Activated CD8-positive, alpha-beta memory T cell treated with anti-CD3 and anti-CD28 coated beads, Interleukin-2, amount 10 ng/mL, durations not matched to agents 7 days and 5 days (primary cell): ENCODE measurements at regions not wholly inside any gene's neighbourhood (a gene's known extent, or its start where the extent isn't known, plus 50 kb on each side); places are given as distances from the start of the nearest gene placed in this dataset.

Source experiments
- ATAC-seq: fragments of 150-1000 bp; cut with Tn5 transposase; one replicate; pipeline ENCODE4 v1.10.0; 2021; ENCODE audit warnings: moderate library complexity
- CTCF ChIA-PET: fragments of 350-600 bp; sonication (Branson Sonifier 250); formaldehyde crosslinking; loops from one replicate; lab custom pipeline; 2021; ENCODE audit warnings: antibody characterized with exemption; lab: Charles Lee
- DNase-seq: peaks from one replicate; pipeline ENCODE4 v3.0.0-alpha.2; 2020
- H3K27ac Mint-ChIP-seq: one replicate; pipeline ENCODE4 v1.8.0; 2021; ENCODE audit warnings: mild to moderate bottlenecking, mixed read lengths
- H3K27me3 Mint-ChIP-seq: one replicate; pipeline ENCODE4 v1.8.0; 2021; ENCODE audit warnings: mixed read lengths
- H3K36me3 Mint-ChIP-seq: one replicate; pipeline ENCODE4 v1.8.0; 2021; ENCODE audit warnings: mild to moderate bottlenecking, mixed read lengths
- H3K4me1 Mint-ChIP-seq: one replicate; pipeline ENCODE4 v1.8.0; 2021; ENCODE audit warnings: mixed read lengths
- H3K4me3 Mint-ChIP-seq: one replicate; pipeline ENCODE4 v1.8.0; 2021; ENCODE audit warnings: mild to moderate bottlenecking, moderate library complexity, mixed read lengths
- H3K9me3 Mint-ChIP-seq: one replicate; pipeline ENCODE4 v1.8.0; 2022; ENCODE audit warnings: low read depth, mixed read lengths

- no peaks in the 10 kb centered on the region for H3K36me3 Mint-ChIP-seq
- no peaks in the 10 kb centered on the region for H3K9me3 Mint-ChIP-seq
- no peaks in the 10 kb centered on the region for H3K4me1 Mint-ChIP-seq
- CTCF ChIA-PET, result no interaction called here
- DNase-seq (no peak), ATAC-seq (no peak)
- H3K4me3 Mint-ChIP-seq, result no peak overlapping the region
- no peak overlapping the region for H3K27ac Mint-ChIP-seq
- peaks cover 13% of the 10 kb centered on the region for H3K27me3 Mint-ChIP-seq
These were observed 76.5 kb downstream of the C11orf91 start for GRCh38 chr11:33624083-33624482.

DNA sequence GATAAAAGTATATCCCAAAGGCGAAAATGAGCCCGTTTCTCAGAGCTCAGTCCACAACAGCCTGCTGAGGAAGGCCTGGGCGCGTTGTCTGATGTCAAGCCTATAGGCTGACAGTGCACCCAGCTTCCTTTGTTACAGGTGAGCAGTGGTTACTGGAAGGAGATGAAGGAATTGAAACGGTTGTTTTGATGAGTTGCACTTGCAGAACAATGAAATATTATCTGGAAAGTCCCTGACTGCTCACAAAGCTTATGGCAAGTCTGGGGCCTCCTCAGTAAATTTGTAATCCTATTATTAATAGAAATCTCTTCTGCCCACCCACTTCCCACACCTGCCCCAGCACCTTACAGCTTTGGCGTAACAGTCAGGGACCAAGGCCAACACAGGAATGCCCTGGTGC lies 77.8 kb downstream of the C11orf91 start:
- no peaks in the 10 kb centered on the region for H3K9me3 Mint-ChIP-seq
- no peaks in the 10 kb centered on the region for H3K36me3 Mint-ChIP-seq
- H3K4me1 Mint-ChIP-seq, result no peaks in the 10 kb centered on the region
- CTCF ChIA-PET, result no interaction called here
- peaks cover 13% of the 10 kb centered on the region for H3K27me3 Mint-ChIP-seq
- no peak overlapping the region for H3K27ac Mint-ChIP-seq
- DNase-seq (no peak), ATAC-seq (no peak)
- no peak overlapping the region for H3K4me3 Mint-ChIP-seq

DNA sequence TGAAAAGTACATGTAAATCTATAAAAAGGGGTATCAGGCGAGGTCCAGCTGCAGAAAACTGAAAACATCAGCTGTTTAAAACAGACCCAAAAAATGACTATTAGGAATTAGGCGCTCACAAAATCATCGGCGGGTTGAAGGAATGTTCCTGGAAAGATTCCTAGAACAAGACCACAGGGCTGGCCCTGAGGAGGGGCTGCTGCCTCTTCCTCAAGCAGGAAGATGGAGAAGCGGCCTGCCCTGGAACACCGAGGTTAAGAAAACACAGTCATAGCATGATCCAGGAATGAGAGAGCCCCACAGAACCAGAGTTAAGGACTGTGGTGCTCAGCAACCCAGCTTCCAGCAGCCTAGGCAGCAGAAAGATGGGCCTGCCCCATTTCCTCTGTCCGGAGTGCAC lies 78.4 kb downstream of the C11orf91 start:
- DNase-seq, result no peak
- H3K27me3 Mint-ChIP-seq, result peaks cover 13% of the 10 kb centered on the region
- H3K4me1 Mint-ChIP-seq, result no peaks in the 10 kb centered on the region
- H3K4me3 Mint-ChIP-seq, result no peak overlapping the region
- H3K36me3 Mint-ChIP-seq, result no peaks in the 10 kb centered on the region
- no peaks in the 10 kb centered on the region for H3K9me3 Mint-ChIP-seq
- no peak overlapping the region for H3K27ac Mint-ChIP-seq
- CTCF ChIA-PET, result no interaction called here
- ATAC-seq, result no peak

DNA sequence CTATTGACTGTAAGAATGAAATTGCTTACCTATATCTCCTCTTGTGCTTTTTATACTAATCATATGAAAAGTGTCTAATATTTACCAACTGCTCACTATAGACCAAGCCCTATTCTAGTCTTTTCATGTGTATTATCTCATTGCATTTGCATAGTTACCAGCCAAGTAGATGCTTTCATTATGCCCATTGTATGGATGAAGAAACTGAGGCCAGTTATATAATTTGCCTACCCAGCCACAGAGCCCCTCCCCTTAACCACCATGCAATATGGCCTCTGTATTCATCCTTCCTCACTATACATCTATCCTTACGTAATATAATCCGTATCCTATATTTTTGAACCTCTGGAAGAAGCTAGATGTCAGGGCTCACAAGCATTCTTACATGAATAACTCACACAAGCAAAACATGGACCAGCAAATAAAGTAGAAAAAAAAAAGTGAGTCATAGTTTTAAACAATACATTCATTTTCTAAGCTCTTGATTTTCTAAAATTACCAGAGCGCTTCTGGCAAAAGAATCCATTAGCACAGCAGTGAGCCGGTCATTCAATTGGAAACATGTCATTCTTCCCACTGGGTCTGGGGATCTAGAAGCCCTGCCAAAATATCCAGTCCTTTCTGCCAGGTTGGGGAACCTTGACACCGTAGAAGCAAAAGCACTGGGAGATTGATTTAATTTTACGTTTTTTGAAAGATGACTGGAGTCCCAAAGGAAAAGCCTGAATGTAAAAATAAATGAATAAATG lies 80.0 kb downstream of the C11orf91 start:
- CTCF ChIA-PET, result no interaction called here

GRCh38 chr11:33618956-33619355 lies 81.7 kb downstream of the C11orf91 start:
- Mint-ChIP-seq H3K27me3 (peaks cover 16% of the 10 kb centered on the region), H3K9me3 (no peaks in the 10 kb centered on the region), H3K4me1 (no peaks in the 10 kb centered on the region), H3K27ac (no peak overlapping the region), H3K4me3 (no peak overlapping the region), H3K36me3 (no peaks in the 10 kb centered on the region)
- DNase-seq, result no peak
- CTCF ChIA-PET, result no interaction called here
- no peak for ATAC-seq

More for the DNA sequence above, 80.0 kb downstream of the C11orf91 start:
- Mint-ChIP-seq H3K4me3 (no peak overlapping the region), H3K4me1 (no peaks in the 10 kb centered on the region), H3K9me3 (no peaks in the 10 kb centered on the region), H3K36me3 (no peaks in the 10 kb centered on the region), H3K27ac (no peak overlapping the region), H3K27me3 (peaks cover 16% of the 10 kb centered on the region)
- ATAC-seq (no peak), DNase-seq (no peak)

- Mint-ChIP-seq H3K27ac (no peak overlapping the region), H3K4me1 (no peaks in the 10 kb centered on the region), H3K9me3 (no peaks in the 10 kb centered on the region), H3K27me3 (peaks cover 16% of the 10 kb centered on the region), H3K4me3 (no peak overlapping the region), H3K36me3 (no peaks in the 10 kb centered on the region)
- DNase-seq, result no peak
- CTCF ChIA-PET, result no interaction called here
- ATAC-seq, result no peak
These were observed 82.3 kb downstream of the C11orf91 start for GRCh38 chr11:33618351-33618710.

DNA sequence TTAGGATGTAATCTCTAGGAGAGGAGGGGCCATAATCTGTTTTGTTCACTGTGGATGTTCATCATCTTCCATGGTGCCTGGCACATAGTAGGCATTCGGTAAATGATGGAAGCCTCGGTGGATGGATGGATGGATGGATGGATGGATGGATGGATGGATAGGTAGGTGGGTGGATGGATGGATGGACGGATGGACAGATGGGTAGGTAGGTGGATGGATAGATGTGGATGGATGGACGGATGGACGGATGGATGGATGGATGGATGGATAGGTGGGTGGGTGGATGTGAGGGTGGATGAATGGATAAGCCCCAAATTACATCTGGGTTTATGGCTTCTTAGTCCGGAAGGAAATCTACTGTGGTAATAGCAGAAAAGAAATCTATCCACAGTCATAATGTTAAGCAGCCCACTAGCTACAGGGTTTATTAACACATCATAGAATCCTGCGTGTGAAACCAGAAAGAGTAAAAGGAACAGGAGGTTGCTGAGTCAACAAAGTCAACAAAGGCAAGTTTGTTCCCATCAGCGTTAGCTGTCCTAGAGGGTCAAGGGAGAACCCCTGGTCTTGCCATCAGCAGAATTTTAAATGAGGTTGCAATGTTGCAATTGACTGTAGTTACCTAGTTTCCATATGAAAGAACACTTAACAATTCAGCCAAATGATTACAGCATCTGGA lies 82.8 kb downstream of the C11orf91 start:
- no peaks in the 10 kb centered on the region for H3K4me1 Mint-ChIP-seq
- CTCF ChIA-PET, result no interaction called here

DNA sequence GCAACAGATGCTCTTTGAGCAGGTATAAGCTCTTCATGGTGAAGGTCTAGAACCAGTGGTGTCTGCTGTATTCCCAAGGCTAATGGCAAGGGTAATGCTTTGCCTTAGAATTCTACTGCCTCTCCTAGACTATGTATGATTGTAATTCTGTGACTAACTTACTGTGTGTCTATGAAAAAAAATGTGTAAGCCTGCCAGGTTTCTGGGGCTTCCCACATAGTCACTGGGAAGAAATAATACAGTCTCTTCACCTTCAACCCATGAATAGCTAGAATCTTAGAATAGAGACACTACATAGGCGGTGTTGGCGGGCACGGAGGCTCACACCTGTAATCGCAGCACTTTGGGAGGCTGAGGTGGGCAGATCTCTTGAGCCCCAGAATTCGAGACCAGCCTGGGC lies 84.1 kb downstream of the C11orf91 start:
- Mint-ChIP-seq H3K9me3 (no peaks in the 10 kb centered on the region), H3K4me1 (no peaks in the 10 kb centered on the region), H3K4me3 (no peak overlapping the region), H3K27ac (no peak overlapping the region), H3K27me3 (peaks cover 12% of the 10 kb centered on the region), H3K36me3 (no peaks in the 10 kb centered on the region)
- no peak for ATAC-seq
- CTCF ChIA-PET, result no interaction called here
- DNase-seq, result no peak

More for the DNA sequence above, 82.8 kb downstream of the C11orf91 start:
- peaks cover 16% of the 10 kb centered on the region for H3K27me3 Mint-ChIP-seq
- no peak for DNase-seq
- no peaks in the 10 kb centered on the region for H3K36me3 Mint-ChIP-seq
- no peak for ATAC-seq
- no peak overlapping the region for H3K4me3 Mint-ChIP-seq
- H3K27ac Mint-ChIP-seq, result no peak overlapping the region
- H3K9me3 Mint-ChIP-seq, result no peaks in the 10 kb centered on the region

DNA sequence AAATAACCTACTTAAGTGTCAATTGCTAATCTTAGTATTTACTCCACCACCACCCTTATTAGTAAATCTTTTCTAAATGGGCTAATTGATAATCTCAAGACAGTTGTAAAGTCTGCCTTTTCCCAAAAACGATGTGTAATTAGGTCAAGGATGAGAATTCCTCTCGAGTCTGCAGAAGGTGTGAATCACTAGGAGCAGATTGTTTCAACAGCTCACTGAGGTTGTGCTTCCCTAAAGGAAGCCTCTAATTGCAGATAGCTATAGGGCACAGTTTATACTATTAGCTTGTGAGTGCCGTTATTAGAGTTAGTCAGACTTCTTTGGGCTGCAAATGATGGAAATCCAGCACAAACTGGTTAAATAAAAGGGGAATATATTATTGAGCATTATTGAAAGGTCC lies 84.9 kb downstream of the C11orf91 start:
- no peak overlapping the region for H3K27ac Mint-ChIP-seq
- ATAC-seq, result no peak
- no peaks in the 10 kb centered on the region for H3K4me1 Mint-ChIP-seq
- no peaks in the 10 kb centered on the region for H3K36me3 Mint-ChIP-seq
- no peak overlapping the region for H3K4me3 Mint-ChIP-seq
- H3K9me3 Mint-ChIP-seq, result no peaks in the 10 kb centered on the region
- peaks cover 14% of the 10 kb centered on the region for H3K27me3 Mint-ChIP-seq
- DNase-seq, result no peak
- CTCF ChIA-PET, result no interaction called here

- CTCF ChIA-PET, result no interaction called here
- H3K4me3 Mint-ChIP-seq, result no peak overlapping the region
- H3K36me3 Mint-ChIP-seq, result no peaks in the 10 kb centered on the region
- H3K27me3 Mint-ChIP-seq, result peaks cover 7% of the 10 kb centered on the region
- no peaks in the 10 kb centered on the region for H3K9me3 Mint-ChIP-seq
- no peaks in the 10 kb centered on the region for H3K4me1 Mint-ChIP-seq
- H3K27ac Mint-ChIP-seq, result no peak overlapping the region
- ATAC-seq, result no peak
- DNase-seq, result no peak
These were observed 87.2 kb downstream of the C11orf91 start for GRCh38 chr11:33613404-33613803.

GRCh38 chr11:33610903-33611302 lies 89.7 kb downstream of the C11orf91 start:
- Mint-ChIP-seq H3K4me3 (no peak overlapping the region), H3K27ac (no peak overlapping the region), H3K9me3 (no peaks in the 10 kb centered on the region), H3K4me1 (no peaks in the 10 kb centered on the region), H3K36me3 (no peaks in the 10 kb centered on the region), H3K27me3 (peaks cover 12% of the 10 kb centered on the region)
- ATAC-seq (no peak), DNase-seq (no peak)
- CTCF ChIA-PET, result no interaction called here

- DNase-seq (no peak), ATAC-seq (no peak)
- Mint-ChIP-seq H3K4me1 (no peaks in the 10 kb centered on the region), H3K9me3 (no peaks in the 10 kb centered on the region), H3K36me3 (no peaks in the 10 kb centered on the region), H3K4me3 (no peak overlapping the region), H3K27ac (no peak overlapping the region), H3K27me3 (peaks cover 21% of the 10 kb centered on the region)
- CTCF ChIA-PET, result no interaction called here
These were observed 92.2 kb downstream of the C11orf91 start for GRCh38 chr11:33608386-33608785.

GRCh38 chr11:33606762-33607161 lies 93.9 kb downstream of the C11orf91 start:
- no peaks in the 10 kb centered on the region for H3K4me1 Mint-ChIP-seq
- ATAC-seq (no peak), DNase-seq (no peak)
- CTCF ChIA-PET, result no interaction called here
- no peaks in the 10 kb centered on the region for H3K9me3 Mint-ChIP-seq
- H3K27ac Mint-ChIP-seq, result no peak overlapping the region
- H3K27me3 Mint-ChIP-seq, result peaks cover 27% of the 10 kb centered on the region
- no peak overlapping the region for H3K4me3 Mint-ChIP-seq
- no peaks in the 10 kb centered on the region for H3K36me3 Mint-ChIP-seq

GRCh38 chr11:33605703-33606102 lies 94.9 kb downstream of the C11orf91 start:
- Mint-ChIP-seq H3K27me3 (peaks cover 32% of the 10 kb centered on the region), H3K36me3 (no peaks in the 10 kb centered on the region), H3K27ac (no peak overlapping the region), H3K4me3 (no peak overlapping the region), H3K9me3 (no peaks in the 10 kb centered on the region), H3K4me1 (no peaks in the 10 kb centered on the region)
- no peak for ATAC-seq
- no peak for DNase-seq
- CTCF ChIA-PET, result no interaction called here
